ENCODE measurements at regions not wholly inside any gene's neighbourhood (a gene's known extent, or its start where the extent isn't known, plus 50 kb on each side); places are given as distances from the start of the nearest gene placed in this dataset.

GRCh38 chr13:26899202-26899601, 138.6 kb upstream of the GPR12 start:
- no peak for DNase-seq
- Histone ChIP-seq H3K27me3 (peaks cover 0 to 3% of the 10 kb centered on the region in 2 donors), H3K4me3 (no peak overlapping the region), H3K4me1 (no peaks in the 10 kb centered on the region), H3K36me3 (no peaks in the 10 kb centered on the region), H3K9me3 (no peaks in the 10 kb centered on the region), H3K27ac (no peak overlapping the region)
- intact Hi-C loops (cut with DNase I; ENCODE audit: low total_unique reads): no loop called here
- no peak for TF ChIP-seq CTCF (IDR thresholded peaks at IDR 0.05)

GRCh38 chr13:26897706-26898550, 137.3 kb upstream of the GPR12 start:
- Histone ChIP-seq H3K27ac (no peak overlapping the region), H3K36me3 (no peaks in the 10 kb centered on the region)
- no peak for TF ChIP-seq CTCF (IDR thresholded peaks at IDR 0.05)

GRCh38 chr13:26896986-26897668, 136.5 kb upstream of the GPR12 start:
- H3K4me3 ChIP-seq: no peak overlapping the region
- no peaks in the 10 kb centered on the region for H3K4me1 ChIP-seq
- no peaks in the 10 kb centered on the region for H3K9me3 ChIP-seq
- no peak for DNase-seq
- peaks cover 0 to 3% of the 10 kb centered on the region in 2 donors for H3K27me3 ChIP-seq
- no peak for TF ChIP-seq CTCF (IDR thresholded peaks at IDR 0.05)
- no peaks in the 10 kb centered on the region for H3K36me3 ChIP-seq
- intact Hi-C loops (cut with DNase I; ENCODE audit: low total_unique reads): no loop called here
- no peak overlapping the region for H3K27ac ChIP-seq

More at GRCh38 chr13:26897706-26898550, 137.3 kb upstream of the GPR12 start:
- no peak overlapping the region for H3K4me3 ChIP-seq
- peaks cover 0 to 3% of the 10 kb centered on the region in 2 donors for H3K27me3 ChIP-seq
- DNase-seq: no peak
- no peaks in the 10 kb centered on the region for H3K4me1 ChIP-seq
- intact Hi-C loops (cut with DNase I; ENCODE audit: low total_unique reads): no loop called here
- H3K9me3 ChIP-seq: no peaks in the 10 kb centered on the region

- intact Hi-C loops (cut with DNase I; ENCODE audit: low total_unique reads): no loop called here
- DNase-seq: no peak
- Histone ChIP-seq H3K27me3 (peaks cover 0 to 3% of the 10 kb centered on the region in 2 donors), H3K36me3 (no peaks in the 10 kb centered on the region), H3K27ac (no peak overlapping the region), H3K4me3 (no peak overlapping the region), H3K9me3 (no peaks in the 10 kb centered on the region), H3K4me1 (no peaks in the 10 kb centered on the region)
- no peak for TF ChIP-seq CTCF (IDR thresholded peaks at IDR 0.05)
These were observed 135.4 kb upstream of the GPR12 start for GRCh38 chr13:26895808-26896466.

- no peaks in the 10 kb centered on the region for H3K36me3 ChIP-seq
- no peaks in the 10 kb centered on the region for H3K4me1 ChIP-seq
- intact Hi-C loops (cut with DNase I; ENCODE audit: low total_unique reads): no loop called here
- DNase-seq: no peak
- TF ChIP-seq CTCF (IDR thresholded peaks at IDR 0.05): no peak
- H3K27me3 ChIP-seq: peaks cover 0 to 3% of the 10 kb centered on the region in 2 donors
- no peak overlapping the region for H3K27ac ChIP-seq
- no peak overlapping the region for H3K4me3 ChIP-seq
- H3K9me3 ChIP-seq: no peaks in the 10 kb centered on the region
These were observed 134.7 kb upstream of the GPR12 start for GRCh38 chr13:26895081-26895807.
